DND-41 (cell line): ENCODE measurements at regions not wholly inside any gene's neighbourhood (a gene's known extent, or its start where the extent isn't known, plus 50 kb on each side); places are given as distances from the start of the nearest gene placed in this dataset.

Experiments
- ATAC-seq: fragments of 200-7000 bp; cut with Tn5 transposase; 3 replicates; pipeline ENCODE4 v1.9.1; 2021; ENCODE audit warnings: low read depth; ENCODE audit not compliant: insufficient read depth
- DNase-seq: peaks from one replicate; pipeline ENCODE4 v3.0.0-alpha.2; 2020
- H2AFZ ChIP-seq: 2 replicates; pipeline ENCODE4 v1.6.0; 2012; ENCODE audit warnings: low read depth, low read length
- H3K27ac ChIP-seq: 2 replicates; pipeline ENCODE4 v1.5.1; 2012; ENCODE audit warnings: low read length, inconsistent platforms
- H3K27me3 ChIP-seq: fragments of 200-600 bp; sonication (generic); 2 replicates; pipeline ENCODE4 v1.6.0; 2012; ENCODE audit warnings: low read length, mild to moderate bottlenecking, inconsistent platforms; ENCODE audit not compliant: insufficient read depth, poor library complexity
- H3K36me3 ChIP-seq: 2 replicates; pipeline ENCODE4 v1.5.1; 2012; ENCODE audit warnings: low read length, inconsistent platforms; ENCODE audit not compliant: insufficient read depth
- H3K4me1 ChIP-seq: 2 replicates; pipeline ENCODE4 v1.5.1; 2012; ENCODE audit warnings: mild to moderate bottlenecking, low read length; ENCODE audit not compliant: insufficient read depth
- H3K4me2 ChIP-seq: 2 replicates; pipeline ENCODE4 v1.6.0; 2012; ENCODE audit warnings: mild to moderate bottlenecking, moderate library complexity, low read length, inconsistent platforms; ENCODE audit not compliant: insufficient read depth
- H3K4me3 ChIP-seq, 2 experiments: fragments of 200-600 bp in 1 of 2; shearing (Covaris generic) in 1 of 2; 2 replicates each; pipeline ENCODE4 v1.5.1; 2012 to 2016; ENCODE audit warnings: inconsistent platforms in 2 of 2, low read length in 2 of 2, mild to moderate bottlenecking in 2 of 2, low read depth in 1 of 2, moderate library complexity in 1 of 2
- H3K79me2 ChIP-seq: 2 replicates; pipeline ENCODE4 v1.6.0; 2012; ENCODE audit warnings: low read length, inconsistent platforms; ENCODE audit not compliant: insufficient read depth
- H3K9ac ChIP-seq: 2 replicates; pipeline ENCODE4 v1.6.0; 2012; ENCODE audit warnings: low read depth, mild to moderate bottlenecking, inconsistent platforms, low read length, moderate library complexity
- H3K9me3 ChIP-seq: 2 replicates; pipeline ENCODE4 v1.5.1; 2012; ENCODE audit warnings: low read length, moderate library complexity, mild to moderate bottlenecking, inconsistent platforms; ENCODE audit not compliant: insufficient read depth, severe bottlenecking
- H4K20me1 ChIP-seq: 2 replicates; pipeline ENCODE4 v1.6.0; 2012; ENCODE audit warnings: low read length; ENCODE audit not compliant: insufficient read depth
- CTCF ChIP-seq: IDR thresholded peaks from 2 replicates; pipeline ENCODE4 v1.5.1; 2012; ENCODE audit warnings: borderline replicate concordance, low read length, moderate library complexity, mild to moderate bottlenecking; ENCODE audit not compliant: poor library complexity, severe bottlenecking; ENCODE audit errors: extremely low read depth
- EZH2 ChIP-seq: IDR thresholded peaks from 3 replicates; pipeline ENCODE4 v1.6.1; 2012; ENCODE audit warnings: borderline replicate concordance, low read depth, mild to moderate bottlenecking, moderate library complexity, low read length, inconsistent platforms; ENCODE audit not compliant: severe bottlenecking

- no peak overlapping the region for H3K27ac ChIP-seq
- H3K36me3 ChIP-seq: no peaks in the 10 kb centered on the region
- no peak overlapping the region for H3K4me2 ChIP-seq
- no peaks in the 10 kb centered on the region for H3K9me3 ChIP-seq
- H3K4me1 ChIP-seq: no peaks in the 10 kb centered on the region
- no peaks in the 10 kb centered on the region for H3K79me2 ChIP-seq
- H3K27me3 ChIP-seq: peaks cover 5% of the 10 kb centered on the region
- no peak for TF ChIP-seq EZH2
- TF ChIP-seq CTCF: no peak
- no peak overlapping the region for H3K9ac ChIP-seq
- DNase-seq (no peak), ATAC-seq (no peak)
- no peak overlapping the region for H2AFZ ChIP-seq
- H3K4me3 ChIP-seq: no peak overlapping the region
- no peaks in the 10 kb centered on the region for H4K20me1 ChIP-seq
Observed at GRCh38 chr13:91158017-91158395, 189.5 kb upstream of the MIR17HG start.

GRCh38 chr13:91162180-91162579 lies 185.3 kb upstream of the MIR17HG start:
- ATAC-seq (peak; percentile 45; the same call in 1 of the 3 replicates), DNase-seq (no peak)
- Histone ChIP-seq H3K4me1 (no peaks in the 10 kb centered on the region), H3K4me2 (no peak overlapping the region), H3K9ac (no peak overlapping the region), H4K20me1 (no peaks in the 10 kb centered on the region), H3K36me3 (no peaks in the 10 kb centered on the region), H2AFZ (no peak overlapping the region), H3K9me3 (no peaks in the 10 kb centered on the region), H3K79me2 (no peaks in the 10 kb centered on the region), H3K4me3 (no peak overlapping the region), H3K27me3 (peaks cover 5% of the 10 kb centered on the region), H3K27ac (no peak overlapping the region)
- TF ChIP-seq EZH2 (no peak), CTCF (peak; percentile 45)

GRCh38 chr13:91162589-91162988 lies 184.9 kb upstream of the MIR17HG start:
- Histone ChIP-seq H3K27ac (no peak overlapping the region), H3K4me2 (no peak overlapping the region), H2AFZ (no peak overlapping the region), H3K4me3 (no peak overlapping the region), H3K9ac (no peak overlapping the region), H3K27me3 (peaks cover 5% of the 10 kb centered on the region), H3K4me1 (no peaks in the 10 kb centered on the region), H3K9me3 (no peaks in the 10 kb centered on the region), H4K20me1 (no peaks in the 10 kb centered on the region), H3K36me3 (no peaks in the 10 kb centered on the region), H3K79me2 (no peaks in the 10 kb centered on the region)
- ATAC-seq: no peak
- no peak for DNase-seq
- no peak for TF ChIP-seq CTCF
- TF ChIP-seq EZH2: no peak

GRCh38 chr13:91165758-91166157 lies 181.7 kb upstream of the MIR17HG start:
- DNase-seq (no peak), ATAC-seq (no peak)
- Histone ChIP-seq H3K27me3 (peaks cover 5% of the 10 kb centered on the region), H2AFZ (no peak overlapping the region), H3K9ac (no peak overlapping the region), H3K4me3 (no peak overlapping the region), H4K20me1 (no peaks in the 10 kb centered on the region), H3K4me1 (no peaks in the 10 kb centered on the region), H3K36me3 (no peaks in the 10 kb centered on the region), H3K4me2 (no peak overlapping the region), H3K27ac (no peak overlapping the region), H3K79me2 (no peaks in the 10 kb centered on the region), H3K9me3 (no peaks in the 10 kb centered on the region)
- TF ChIP-seq EZH2 (no peak), CTCF (no peak)
